Chondrocyte (in vitro differentiated cells): ENCODE measurements at regions not wholly inside any gene's neighbourhood (a gene's known extent, or its start where the extent isn't known, plus 50 kb on each side); places are given as distances from the start of the nearest gene placed in this dataset.

Source experiments
- DNase-seq: peaks from one replicate; pipeline ENCODE4 v3.0.0; 2021; ENCODE audit warnings: mixed read lengths, low spot score
- H3K27ac Mint-ChIP-seq: one replicate; pipeline ENCODE4 v1.8.0; 2021; ENCODE audit warnings: mild to moderate bottlenecking, moderate library complexity, mixed read lengths; ENCODE audit not compliant: unreplicated experiment
- H3K27me3 Mint-ChIP-seq: 2 replicates; pipeline ENCODE4 v1.8.0; 2021; ENCODE audit warnings: low read depth, mixed read lengths
- H3K36me3 Mint-ChIP-seq: 2 replicates; pipeline ENCODE4 v1.8.0; 2021; ENCODE audit warnings: low read depth, mixed read lengths
- H3K4me1 Mint-ChIP-seq: 2 replicates; pipeline ENCODE4 v1.8.0; 2021; ENCODE audit warnings: low read depth, mild to moderate bottlenecking, mixed read lengths
- H3K4me3 Mint-ChIP-seq: one replicate; pipeline ENCODE4 v1.8.0; 2021; ENCODE audit warnings: mild to moderate bottlenecking, moderate library complexity, mixed read lengths; ENCODE audit not compliant: unreplicated experiment
- H3K9me3 Mint-ChIP-seq: 2 replicates; pipeline ENCODE4 v1.8.0; 2021; ENCODE audit warnings: low read depth, mixed read lengths
- TF ChIP-seq, protein P1 (sequence below): fragments of 200-600 bp; sonication (generic); IDR thresholded peaks from 2 replicates; pipeline ENCODE4 v1.5.0; 2021; ENCODE audit warnings: antibody characterized with exemption, mild to moderate bottlenecking, moderate library complexity

DNA sequence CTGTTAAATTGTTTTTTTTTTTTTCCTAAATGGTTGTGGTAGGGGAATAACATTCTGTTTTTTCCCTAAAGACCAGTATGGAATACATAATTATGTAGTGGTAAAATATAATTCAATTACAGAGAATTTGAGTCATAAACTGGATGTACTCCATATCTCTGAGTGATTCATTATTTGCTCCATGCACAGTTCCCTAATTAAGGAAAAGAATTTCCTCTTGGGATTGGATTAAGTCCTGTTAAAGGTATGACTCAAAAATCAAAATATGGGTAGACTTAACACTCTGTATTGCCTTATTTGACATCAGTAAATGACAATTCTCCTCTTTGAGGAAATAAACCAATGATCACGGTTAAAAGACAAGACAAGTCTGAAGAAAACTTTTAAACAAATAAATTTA lies 78.0 kb upstream of the KCNH8 start:
- TF ChIP-seq, protein P1, sequence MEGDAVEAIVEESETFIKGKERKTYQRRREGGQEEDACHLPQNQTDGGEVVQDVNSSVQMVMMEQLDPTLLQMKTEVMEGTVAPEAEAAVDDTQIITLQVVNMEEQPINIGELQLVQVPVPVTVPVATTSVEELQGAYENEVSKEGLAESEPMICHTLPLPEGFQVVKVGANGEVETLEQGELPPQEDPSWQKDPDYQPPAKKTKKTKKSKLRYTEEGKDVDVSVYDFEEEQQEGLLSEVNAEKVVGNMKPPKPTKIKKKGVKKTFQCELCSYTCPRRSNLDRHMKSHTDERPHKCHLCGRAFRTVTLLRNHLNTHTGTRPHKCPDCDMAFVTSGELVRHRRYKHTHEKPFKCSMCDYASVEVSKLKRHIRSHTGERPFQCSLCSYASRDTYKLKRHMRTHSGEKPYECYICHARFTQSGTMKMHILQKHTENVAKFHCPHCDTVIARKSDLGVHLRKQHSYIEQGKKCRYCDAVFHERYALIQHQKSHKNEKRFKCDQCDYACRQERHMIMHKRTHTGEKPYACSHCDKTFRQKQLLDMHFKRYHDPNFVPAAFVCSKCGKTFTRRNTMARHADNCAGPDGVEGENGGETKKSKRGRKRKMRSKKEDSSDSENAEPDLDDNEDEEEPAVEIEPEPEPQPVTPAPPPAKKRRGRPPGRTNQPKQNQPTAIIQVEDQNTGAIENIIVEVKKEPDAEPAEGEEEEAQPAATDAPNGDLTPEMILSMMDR, result no peak
- Mint-ChIP-seq H3K27ac (no peak overlapping the region), H3K36me3 (no peaks in the 10 kb centered on the region), H3K9me3 (peaks cover 8% of the 10 kb centered on the region), H3K4me3 (no peak overlapping the region), H3K4me1 (no peaks in the 10 kb centered on the region), H3K27me3 (peaks cover 2% of the 10 kb centered on the region)
- DNase-seq, result no peak

GRCh38 chr3:19065027-19065426 lies 83.3 kb upstream of the KCNH8 start:
- no peaks in the 10 kb centered on the region for H3K9me3 Mint-ChIP-seq
- no peak for DNase-seq
- H3K27ac Mint-ChIP-seq, result no peak overlapping the region
- no peaks in the 10 kb centered on the region for H3K36me3 Mint-ChIP-seq
- H3K4me1 Mint-ChIP-seq, result no peaks in the 10 kb centered on the region
- H3K27me3 Mint-ChIP-seq, result peaks cover 2% of the 10 kb centered on the region
- no peak overlapping the region for H3K4me3 Mint-ChIP-seq
- TF ChIP-seq, protein P1, result peak; percentile 64

GRCh38 chr3:19063936-19064335 lies 84.4 kb upstream of the KCNH8 start:
- no peaks in the 10 kb centered on the region for H3K4me1 Mint-ChIP-seq

DNA sequence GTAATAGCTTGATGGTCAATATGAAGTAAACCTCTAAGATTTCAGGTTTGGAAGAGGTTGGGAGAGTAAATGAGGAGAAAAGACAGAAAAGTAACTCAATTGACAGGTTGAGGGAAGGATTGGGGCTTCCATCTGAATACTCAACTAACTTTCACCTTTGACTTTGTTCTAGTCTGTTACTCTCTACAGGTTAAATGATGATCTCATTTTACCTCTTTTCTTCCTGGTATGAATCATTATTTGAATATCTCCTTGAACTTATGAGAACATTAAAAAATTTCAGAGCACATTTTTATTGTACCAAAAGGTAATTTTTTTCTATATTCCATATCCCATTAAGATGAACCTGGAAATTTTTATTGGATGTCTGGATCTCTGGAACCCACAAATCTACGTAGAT lies 87.9 kb upstream of the KCNH8 start:
- H3K4me3 Mint-ChIP-seq, result no peak overlapping the region
- H3K4me1 Mint-ChIP-seq, result peaks cover 6% of the 10 kb centered on the region
- H3K27me3 Mint-ChIP-seq, result peaks cover 1% of the 10 kb centered on the region
- no peaks in the 10 kb centered on the region for H3K9me3 Mint-ChIP-seq
- DNase-seq, result no peak
- TF ChIP-seq, protein P1, result no peak
- H3K36me3 Mint-ChIP-seq, result no peaks in the 10 kb centered on the region
- no peak overlapping the region for H3K27ac Mint-ChIP-seq

More at GRCh38 chr3:19063936-19064335, 84.4 kb upstream of the KCNH8 start:
- Mint-ChIP-seq H3K27ac (no peak overlapping the region), H3K36me3 (no peaks in the 10 kb centered on the region), H3K27me3 (peaks cover 3% of the 10 kb centered on the region), H3K4me3 (no peak overlapping the region), H3K9me3 (no peaks in the 10 kb centered on the region)
- DNase-seq, result no peak
- TF ChIP-seq, protein P1, result no peak

GRCh38 chr3:19052874-19053273 lies 95.4 kb upstream of the KCNH8 start:
- no peaks in the 10 kb centered on the region for H3K9me3 Mint-ChIP-seq
- H3K36me3 Mint-ChIP-seq, result no peaks in the 10 kb centered on the region
- no peak overlapping the region for H3K27ac Mint-ChIP-seq
- H3K27me3 Mint-ChIP-seq, result no peaks in the 10 kb centered on the region
- peaks cover 6% of the 10 kb centered on the region for H3K4me1 Mint-ChIP-seq
- TF ChIP-seq, protein P1, result no peak
- no peak for DNase-seq
- H3K4me3 Mint-ChIP-seq, result no peak overlapping the region
